ENCODE measurements at regions not wholly inside any gene's neighbourhood (a gene's known extent, or its start where the extent isn't known, plus 50 kb on each side); places are given as distances from the start of the nearest gene placed in this dataset.

DNA sequence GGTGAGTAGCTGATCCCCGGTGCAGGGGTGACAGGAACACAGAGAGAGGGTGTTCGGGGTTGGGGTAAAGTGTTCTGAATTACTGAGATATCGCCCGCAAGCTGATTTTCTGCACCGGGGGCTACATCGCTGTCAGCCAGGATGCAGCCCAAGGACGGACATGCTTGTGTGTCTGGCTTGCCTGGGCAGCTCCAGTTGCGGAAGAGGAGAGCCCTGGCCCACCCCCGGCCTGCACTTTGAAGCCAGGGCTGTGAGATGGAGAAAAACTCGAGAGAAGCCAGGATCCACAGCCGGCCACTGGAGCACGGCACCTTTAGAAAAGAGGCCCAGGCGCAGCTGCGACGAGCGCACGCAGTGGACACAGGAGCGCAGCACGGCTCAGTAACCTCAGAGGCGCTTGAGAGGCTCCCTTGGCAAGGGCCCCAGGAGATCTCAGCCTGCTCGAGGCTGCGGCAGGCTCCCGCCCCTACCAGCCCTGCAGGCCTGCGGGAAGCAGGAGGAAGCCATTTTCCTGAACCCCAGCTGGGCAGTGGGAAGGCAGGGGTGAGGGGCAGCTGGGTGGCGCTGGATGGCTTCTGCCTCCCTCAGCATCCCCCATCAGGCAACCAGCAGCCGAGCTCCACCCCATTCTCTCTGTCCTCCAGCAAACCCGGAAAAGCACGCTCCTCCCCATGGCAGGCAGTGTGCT is 59.2 kb downstream of the C9orf50 start:
- TF ChIP-seq, protein P1, sequence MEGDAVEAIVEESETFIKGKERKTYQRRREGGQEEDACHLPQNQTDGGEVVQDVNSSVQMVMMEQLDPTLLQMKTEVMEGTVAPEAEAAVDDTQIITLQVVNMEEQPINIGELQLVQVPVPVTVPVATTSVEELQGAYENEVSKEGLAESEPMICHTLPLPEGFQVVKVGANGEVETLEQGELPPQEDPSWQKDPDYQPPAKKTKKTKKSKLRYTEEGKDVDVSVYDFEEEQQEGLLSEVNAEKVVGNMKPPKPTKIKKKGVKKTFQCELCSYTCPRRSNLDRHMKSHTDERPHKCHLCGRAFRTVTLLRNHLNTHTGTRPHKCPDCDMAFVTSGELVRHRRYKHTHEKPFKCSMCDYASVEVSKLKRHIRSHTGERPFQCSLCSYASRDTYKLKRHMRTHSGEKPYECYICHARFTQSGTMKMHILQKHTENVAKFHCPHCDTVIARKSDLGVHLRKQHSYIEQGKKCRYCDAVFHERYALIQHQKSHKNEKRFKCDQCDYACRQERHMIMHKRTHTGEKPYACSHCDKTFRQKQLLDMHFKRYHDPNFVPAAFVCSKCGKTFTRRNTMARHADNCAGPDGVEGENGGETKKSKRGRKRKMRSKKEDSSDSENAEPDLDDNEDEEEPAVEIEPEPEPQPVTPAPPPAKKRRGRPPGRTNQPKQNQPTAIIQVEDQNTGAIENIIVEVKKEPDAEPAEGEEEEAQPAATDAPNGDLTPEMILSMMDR (IDR thresholded peaks at IDR 0.05; ENCODE audit: low read depth, low read length), result no peak
- no peak overlapping the region for H3K4me3 ChIP-seq (ENCODE audit: low read depth, low read length)

DNA sequence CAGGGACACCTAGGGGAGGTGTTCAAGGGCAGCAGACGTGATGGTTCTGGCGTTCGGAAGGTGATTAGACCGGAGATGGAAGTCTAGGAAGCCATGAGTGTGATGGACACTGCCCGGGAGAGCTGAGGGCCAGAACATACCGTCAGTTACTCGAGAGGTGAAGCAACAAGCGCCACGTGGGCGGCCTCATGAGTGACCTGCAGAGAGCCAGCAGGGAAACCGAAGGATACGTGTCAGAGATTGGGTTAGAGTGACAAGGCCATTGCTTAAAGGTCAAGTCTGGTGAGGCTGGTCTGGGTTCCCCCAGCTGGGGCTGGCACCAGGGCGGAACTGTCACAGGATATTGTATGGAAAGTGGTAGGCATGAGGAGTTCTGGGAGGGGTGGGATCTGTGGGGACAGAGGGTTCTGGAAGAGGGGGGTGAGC is 60.0 kb downstream of the C9orf50 start:
- TF ChIP-seq, protein P1 (IDR thresholded peaks at IDR 0.05; ENCODE audit: low read depth, low read length), result no peak
- H3K4me3 ChIP-seq (ENCODE audit: low read depth, low read length), result no peak overlapping the region

DNA sequence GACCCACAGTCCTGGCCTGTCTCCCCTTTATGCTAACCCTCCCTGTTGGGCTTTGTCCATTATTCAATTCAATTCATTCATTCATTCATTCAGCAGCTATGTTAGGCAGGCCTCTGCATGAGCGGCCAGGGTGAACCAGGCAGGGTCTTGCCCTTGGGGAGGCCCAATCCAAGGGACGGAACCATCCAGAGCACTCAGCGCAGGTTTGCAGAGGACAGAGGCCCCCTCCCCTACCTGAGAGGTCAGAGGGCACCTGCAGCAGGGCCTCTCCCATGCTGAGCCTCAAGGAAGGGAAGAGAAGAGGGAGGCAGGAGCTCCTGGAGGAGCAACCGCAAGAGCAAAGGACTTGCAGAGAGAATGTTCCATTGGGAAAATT is 61.4 kb downstream of the C9orf50 start:
- H3K4me3 ChIP-seq (ENCODE audit: low read depth, low read length), result no peak overlapping the region
- TF ChIP-seq, protein P1 (IDR thresholded peaks at IDR 0.05; ENCODE audit: low read depth, low read length), result no peak

DNA sequence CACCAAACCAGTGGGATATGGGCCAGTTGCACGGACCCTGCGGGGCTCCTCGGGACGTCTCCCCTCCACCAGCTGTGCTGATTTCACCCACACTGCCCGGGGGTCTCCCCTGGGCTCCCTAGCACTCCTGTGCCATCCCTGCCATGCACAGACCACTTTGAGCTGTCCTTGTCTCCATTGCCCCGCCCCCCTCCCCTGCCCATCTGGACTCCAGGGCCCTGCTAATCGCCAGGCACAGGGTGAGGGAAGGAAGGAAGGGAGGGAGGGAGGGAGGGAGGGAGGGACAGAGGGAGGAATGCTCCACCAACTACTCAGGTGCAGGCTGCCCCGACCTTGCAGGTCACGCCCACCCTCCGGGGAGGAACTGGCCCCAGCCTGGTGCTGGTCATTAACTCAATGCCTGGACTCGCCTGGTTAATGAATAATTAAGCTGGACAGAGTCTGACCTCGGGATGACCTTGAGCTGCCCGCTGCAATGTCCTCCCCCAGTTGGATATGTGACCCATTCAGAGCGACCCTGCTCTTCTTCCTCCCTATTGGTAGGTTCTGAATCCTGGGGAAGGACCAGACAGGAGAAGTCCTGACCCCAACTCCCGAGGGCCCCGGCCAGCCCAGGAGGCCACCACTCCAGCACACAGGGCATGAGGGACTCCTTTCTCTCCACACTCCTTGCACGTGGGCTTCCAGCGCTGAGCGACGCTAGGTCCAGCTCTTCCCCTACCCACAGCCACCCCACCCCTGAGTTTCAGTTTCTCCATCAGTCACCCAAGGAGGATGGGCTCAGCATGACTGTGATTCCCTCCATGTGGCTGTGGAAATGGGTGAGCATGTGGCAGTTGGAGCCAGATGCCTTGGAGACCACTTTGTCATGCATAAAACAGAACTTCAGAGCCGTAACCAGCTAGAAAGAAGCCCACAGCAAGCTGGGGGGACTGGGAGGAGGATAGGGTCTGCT is 62.1 kb downstream of the C9orf50 start:
- TF ChIP-seq, protein P1 (IDR thresholded peaks at IDR 0.05; ENCODE audit: low read depth, low read length), result no peak
- no peak overlapping the region for H3K4me3 ChIP-seq (ENCODE audit: low read depth, low read length)

DNA sequence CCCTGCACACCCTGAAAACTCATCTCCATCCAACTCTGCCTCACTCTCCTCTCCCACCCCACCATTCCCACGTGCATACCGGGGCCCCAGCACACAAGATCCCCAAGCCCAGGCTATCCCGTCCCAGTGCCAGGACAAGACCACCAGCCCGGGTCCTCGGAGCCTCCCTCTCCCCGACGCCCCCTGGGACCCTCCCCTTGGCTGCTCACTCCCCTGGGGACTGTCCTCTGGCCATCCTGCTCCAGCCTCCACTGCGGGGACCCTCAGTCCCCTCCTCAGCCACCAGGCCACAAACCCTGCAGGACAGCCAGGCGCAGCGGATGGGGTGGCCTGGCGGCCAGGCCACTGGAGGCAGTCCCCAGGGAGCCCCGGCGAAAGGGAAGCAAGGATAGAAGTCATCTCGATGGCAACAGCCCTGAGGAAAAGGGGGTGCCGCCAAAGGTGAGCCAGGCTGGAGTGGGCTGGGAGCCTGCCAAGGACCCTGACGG is 62.8 kb downstream of the C9orf50 start:
- H3K4me3 ChIP-seq (ENCODE audit: low read depth, low read length), result no peak overlapping the region

DNA sequence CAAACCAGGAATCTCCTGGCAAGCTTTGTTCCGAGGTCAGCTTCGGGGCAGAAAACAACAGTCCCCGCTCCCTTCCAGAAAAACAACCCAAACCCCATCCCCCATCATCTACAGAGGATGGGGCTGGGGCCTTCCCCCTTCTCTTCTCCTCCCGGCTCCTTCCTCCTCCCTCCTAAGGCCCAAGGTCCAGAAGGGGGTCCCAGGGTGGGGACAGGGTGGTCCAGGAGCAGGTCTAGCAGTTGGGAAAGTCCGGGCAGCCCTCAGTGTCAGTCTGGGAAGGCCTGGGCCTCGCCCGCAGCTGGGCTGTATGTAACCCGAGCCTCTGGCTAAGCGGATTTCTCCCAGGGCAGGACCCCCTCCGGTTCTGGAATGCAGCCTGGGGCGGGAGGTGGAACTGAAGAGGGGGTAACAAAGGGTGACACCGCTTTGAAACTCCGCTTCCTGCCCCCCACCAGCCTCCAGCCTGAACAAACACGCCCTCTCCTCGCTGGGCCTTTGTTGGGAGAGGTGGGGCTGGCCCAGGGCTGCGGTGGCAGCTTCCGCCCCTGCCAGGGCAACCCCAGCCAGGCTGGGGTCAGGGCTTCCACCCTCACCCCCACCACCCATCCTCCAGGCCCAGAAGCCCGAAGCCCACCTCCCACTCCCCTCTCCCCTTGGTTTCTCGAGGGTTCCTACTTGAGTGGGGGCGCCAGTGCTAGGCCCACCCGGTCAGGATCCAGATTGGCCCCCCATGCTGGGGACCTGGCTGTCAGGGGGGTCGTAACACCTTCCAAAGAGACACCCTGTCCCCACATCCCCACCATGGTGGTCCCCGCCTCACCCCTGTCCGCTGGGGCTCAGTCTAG is 63.5 kb downstream of the C9orf50 start:
- peak overlapping the region; percentile 24; the same call in 1 of the 2 replicates for H3K4me3 ChIP-seq (ENCODE audit: low read depth, low read length)
- TF ChIP-seq, protein P1 (IDR thresholded peaks at IDR 0.05; ENCODE audit: low read depth, low read length), result no peak

More for the DNA sequence above, 62.8 kb downstream of the C9orf50 start:
- TF ChIP-seq, protein P1 (IDR thresholded peaks at IDR 0.05; ENCODE audit: low read depth, low read length), result no peak

Measured in WI38 (cell line).